HK-2 (cell line): ENCODE measurements at regions not wholly inside any gene's neighbourhood (a gene's known extent, or its start where the extent isn't known, plus 50 kb on each side); places are given as distances from the start of the nearest gene placed in this dataset.

ENCODE experiments used
- DNase-seq: peaks from one replicate; pipeline ENCODE4 v3.0.0-alpha.2; 2018; ENCODE audit not compliant: unreplicated experiment

- DNase-seq, result no peak
Measured at GRCh38 chr18:29250259-29250658, 1073.3 kb upstream of the CDH2 start.

- DNase-seq, result no peak
Measured at GRCh38 chr18:29248805-29249204, 1071.9 kb upstream of the CDH2 start.

- no peak for DNase-seq
Measured at GRCh38 chr18:29241199-29241598, 1064.3 kb upstream of the CDH2 start.

GRCh38 chr18:29234751-29235150 is 1057.8 kb upstream of the CDH2 start:
- no peak for DNase-seq

- no peak for DNase-seq
Measured at GRCh38 chr18:29226213-29226612, 1049.3 kb upstream of the CDH2 start.

GRCh38 chr18:29225351-29225750 is 1048.4 kb upstream of the CDH2 start:
- DNase-seq, result no peak

- DNase-seq, result no peak
Measured at GRCh38 chr18:29218091-29218490, 1041.2 kb upstream of the CDH2 start.

- no peak for DNase-seq
Measured at GRCh38 chr18:29217124-29217915, 1040.4 kb upstream of the CDH2 start.

GRCh38 chr18:29198834-29199233 is 1021.9 kb upstream of the CDH2 start:
- no peak for DNase-seq

- no peak for DNase-seq
Measured at GRCh38 chr18:29196307-29196706, 1019.4 kb upstream of the CDH2 start.

GRCh38 chr18:29191263-29191662 is 1014.3 kb upstream of the CDH2 start:
- no peak for DNase-seq

GRCh38 chr18:29188760-29189159 is 1011.8 kb upstream of the CDH2 start:
- no peak for DNase-seq

GRCh38 chr18:29185801-29186200 is 1008.9 kb upstream of the CDH2 start:
- DNase-seq, result no peak

GRCh38 chr18:29184654-29185053 is 1007.7 kb upstream of the CDH2 start:
- DNase-seq, result no peak

- no peak for DNase-seq
Measured at GRCh38 chr18:29181151-29181901, 1004.4 kb upstream of the CDH2 start.

- no peak for DNase-seq
Measured at GRCh38 chr18:29176681-29177080, 999.8 kb upstream of the CDH2 start.

- DNase-seq, result no peak
Measured at GRCh38 chr18:29174891-29175290, 998.0 kb upstream of the CDH2 start.

GRCh38 chr18:29172756-29173067 is 995.8 kb upstream of the CDH2 start:
- no peak for DNase-seq

GRCh38 chr18:29171892-29172755 is 995.2 kb upstream of the CDH2 start:
- no peak for DNase-seq

- DNase-seq, result no peak
Measured at GRCh38 chr18:29169599-29169998, 992.7 kb upstream of the CDH2 start.

- DNase-seq, result no peak
Measured at GRCh38 chr18:29164993-29165599, 988.2 kb upstream of the CDH2 start.
